Fibroblast of the aortic adventitia (primary cell): ENCODE measurements at regions not wholly inside any gene's neighbourhood (a gene's known extent, or its start where the extent isn't known, plus 50 kb on each side); places are given as distances from the start of the nearest gene placed in this dataset.
"Not testable (repeated sequence)": the region's sequence is repeated elsewhere in the genome, so short reads cannot be mapped to it uniquely, and the experiment has no call there.

Source experiments
- DNase-seq: peaks from one replicate; pipeline ENCODE4 v3.0.0-alpha.2; 2010; ENCODE audit warnings: low read depth
- H3K4me3 ChIP-seq: 2 replicates; pipeline ENCODE4 v1.5.1; 2011; ENCODE audit warnings: low read depth, mild to moderate bottlenecking, control low read depth, low read length, moderate library complexity
- CTCF ChIP-seq: IDR thresholded peaks from 2 replicates; pipeline ENCODE4 v1.5.1; 2011; ENCODE audit warnings: mild to moderate bottlenecking, low read length, control low read depth, inconsistent platforms; ENCODE audit not compliant: insufficient read depth

- no peak for DNase-seq
- TF ChIP-seq CTCF = no peak
- H3K4me3 ChIP-seq = no peak overlapping the region
These were observed 144.7 kb upstream of the TMPRSS15 start for GRCh38 chr21:18548249-18548648.

GRCh38 chr21:18549214-18549905 lies 145.8 kb upstream of the TMPRSS15 start:
- H3K4me3 ChIP-seq = no peak overlapping the region
- TF ChIP-seq CTCF = no peak
- no peak for DNase-seq

GRCh38 chr21:18550361-18550760 lies 146.8 kb upstream of the TMPRSS15 start:
- no peak overlapping the region for H3K4me3 ChIP-seq
- no peak for DNase-seq
- no peak for TF ChIP-seq CTCF

- no peak overlapping the region for H3K4me3 ChIP-seq
- no peak for TF ChIP-seq CTCF
- no peak for DNase-seq
These were observed 150.2 kb upstream of the TMPRSS15 start for GRCh38 chr21:18553786-18554185.

GRCh38 chr21:18567770-18568169 lies 164.2 kb upstream of the TMPRSS15 start:
- not testable (repeated sequence) for H3K4me3 ChIP-seq, DNase-seq

GRCh38 chr21:18588001-18588662 lies 184.5 kb upstream of the TMPRSS15 start:
- no peak for TF ChIP-seq CTCF
- no peak overlapping the region for H3K4me3 ChIP-seq

GRCh38 chr21:18601146-18601545 lies 197.6 kb upstream of the TMPRSS15 start:
- no peak for TF ChIP-seq CTCF
- no peak overlapping the region for H3K4me3 ChIP-seq
- no peak for DNase-seq

More at GRCh38 chr21:18588001-18588662, 184.5 kb upstream of the TMPRSS15 start:
- no peak for DNase-seq
